ENCODE measurements at regions not wholly inside any gene's neighbourhood (a gene's known extent, or its start where the extent isn't known, plus 50 kb on each side); places are given as distances from the start of the nearest gene placed in this dataset.

DNA sequence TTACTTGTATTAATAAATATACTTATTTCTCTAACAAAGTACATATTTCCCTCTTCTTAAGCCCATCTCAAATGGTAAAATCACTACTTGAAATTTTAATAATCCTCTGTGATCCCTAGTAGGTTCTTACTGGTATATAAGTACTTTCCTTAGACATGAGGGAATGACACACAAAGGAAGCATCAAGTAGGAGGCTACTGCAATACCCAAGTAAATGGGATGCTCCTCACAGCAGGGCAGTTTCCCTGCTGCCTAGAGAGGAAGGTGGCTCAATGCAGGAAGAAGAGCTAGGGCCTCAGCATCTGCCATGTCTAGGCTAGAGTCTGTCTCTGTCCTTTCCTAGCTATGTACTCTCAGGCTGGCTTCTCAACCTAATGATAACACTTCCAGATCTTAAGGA lies 122.1 kb upstream of the DIPK2B start:
- H3K4me3 ChIP-seq (ENCODE audit: control insufficient read depth, low read depth, low read length) = no peak overlapping the region
- TF ChIP-seq, protein P1, sequence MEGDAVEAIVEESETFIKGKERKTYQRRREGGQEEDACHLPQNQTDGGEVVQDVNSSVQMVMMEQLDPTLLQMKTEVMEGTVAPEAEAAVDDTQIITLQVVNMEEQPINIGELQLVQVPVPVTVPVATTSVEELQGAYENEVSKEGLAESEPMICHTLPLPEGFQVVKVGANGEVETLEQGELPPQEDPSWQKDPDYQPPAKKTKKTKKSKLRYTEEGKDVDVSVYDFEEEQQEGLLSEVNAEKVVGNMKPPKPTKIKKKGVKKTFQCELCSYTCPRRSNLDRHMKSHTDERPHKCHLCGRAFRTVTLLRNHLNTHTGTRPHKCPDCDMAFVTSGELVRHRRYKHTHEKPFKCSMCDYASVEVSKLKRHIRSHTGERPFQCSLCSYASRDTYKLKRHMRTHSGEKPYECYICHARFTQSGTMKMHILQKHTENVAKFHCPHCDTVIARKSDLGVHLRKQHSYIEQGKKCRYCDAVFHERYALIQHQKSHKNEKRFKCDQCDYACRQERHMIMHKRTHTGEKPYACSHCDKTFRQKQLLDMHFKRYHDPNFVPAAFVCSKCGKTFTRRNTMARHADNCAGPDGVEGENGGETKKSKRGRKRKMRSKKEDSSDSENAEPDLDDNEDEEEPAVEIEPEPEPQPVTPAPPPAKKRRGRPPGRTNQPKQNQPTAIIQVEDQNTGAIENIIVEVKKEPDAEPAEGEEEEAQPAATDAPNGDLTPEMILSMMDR (conservative IDR thresholded peaks at IDR 0.05; ENCODE audit: control insufficient read depth, insufficient read depth, low read depth, low read length) = no peak
- DNase-seq (ENCODE audit: low read depth) = peak; percentile 63

DNA sequence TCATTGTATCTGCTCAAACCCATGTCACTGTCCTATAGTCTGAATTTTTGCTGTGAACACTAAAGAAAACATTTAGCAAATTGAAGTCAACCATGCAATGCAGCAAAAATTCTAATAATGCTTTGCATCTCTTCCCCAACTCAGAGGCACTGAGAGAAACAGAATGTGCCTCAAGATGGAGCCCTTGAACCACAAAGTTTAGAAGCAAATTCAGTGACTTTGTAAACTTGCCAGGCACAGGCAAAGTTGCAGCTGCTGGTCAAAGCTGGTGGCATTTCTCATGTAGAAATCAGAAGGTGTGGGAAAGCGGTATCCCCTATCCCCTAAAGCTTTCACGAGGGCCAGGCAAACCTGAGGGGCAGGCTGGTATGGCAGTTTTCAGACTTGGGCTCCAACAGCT lies 121.7 kb upstream of the DIPK2B start:
- DNase-seq (ENCODE audit: low read depth) = peak; percentile 88
- no peak overlapping the region for H3K4me3 ChIP-seq (ENCODE audit: control insufficient read depth, low read depth, low read length)
- TF ChIP-seq, protein P1 (conservative IDR thresholded peaks at IDR 0.05; ENCODE audit: control insufficient read depth, insufficient read depth, low read depth, low read length) = peak; percentile 61

DNA sequence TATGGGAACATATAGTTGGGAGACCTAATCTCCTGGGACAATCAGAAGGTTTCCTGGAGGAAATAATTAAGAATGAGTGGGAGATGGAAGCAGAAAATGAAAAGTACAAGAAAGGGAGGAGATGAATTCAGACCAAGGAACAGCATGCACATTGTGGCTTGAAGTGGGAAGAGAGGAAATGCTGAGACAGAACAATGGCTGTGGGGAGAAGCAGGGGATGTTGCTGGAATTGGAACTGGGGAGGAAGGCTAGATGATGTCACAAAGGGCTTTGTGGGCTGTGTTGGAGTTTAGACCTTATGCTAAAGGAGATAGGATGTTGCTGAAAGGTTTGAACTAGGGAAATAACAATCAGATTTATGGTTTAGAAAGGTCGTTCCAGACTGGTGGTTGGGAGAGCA lies 119.5 kb upstream of the DIPK2B start:
- DNase-seq (ENCODE audit: low read depth) = no peak
- H3K4me3 ChIP-seq (ENCODE audit: control insufficient read depth, low read depth, low read length) = no peak overlapping the region
- TF ChIP-seq, protein P1 (conservative IDR thresholded peaks at IDR 0.05; ENCODE audit: control insufficient read depth, insufficient read depth, low read depth, low read length) = no peak

DNA sequence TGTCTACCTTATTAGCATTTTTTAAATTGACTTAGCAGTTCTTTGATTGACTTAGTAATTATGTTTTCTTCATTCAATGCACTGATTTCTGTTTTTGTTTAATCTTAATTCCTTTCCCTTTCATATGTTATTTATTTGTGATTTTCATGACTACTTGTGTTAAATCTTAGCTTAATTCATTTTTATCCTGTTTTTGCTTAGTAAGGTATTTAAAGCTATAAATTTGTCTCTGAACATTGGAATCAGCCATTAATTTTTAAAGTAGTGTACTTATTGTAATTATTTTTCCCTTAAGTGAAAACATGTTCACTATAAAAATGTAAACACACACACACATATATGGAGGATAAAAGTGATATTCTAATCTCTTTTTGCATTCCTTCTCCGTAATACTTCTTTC lies 109.1 kb upstream of the DIPK2B start:
- no peak for DNase-seq (ENCODE audit: low read depth)
- no peak overlapping the region for H3K4me3 ChIP-seq (ENCODE audit: control insufficient read depth, low read depth, low read length)
- TF ChIP-seq, protein P1 (conservative IDR thresholded peaks at IDR 0.05; ENCODE audit: control insufficient read depth, insufficient read depth, low read depth, low read length) = no peak

DNA sequence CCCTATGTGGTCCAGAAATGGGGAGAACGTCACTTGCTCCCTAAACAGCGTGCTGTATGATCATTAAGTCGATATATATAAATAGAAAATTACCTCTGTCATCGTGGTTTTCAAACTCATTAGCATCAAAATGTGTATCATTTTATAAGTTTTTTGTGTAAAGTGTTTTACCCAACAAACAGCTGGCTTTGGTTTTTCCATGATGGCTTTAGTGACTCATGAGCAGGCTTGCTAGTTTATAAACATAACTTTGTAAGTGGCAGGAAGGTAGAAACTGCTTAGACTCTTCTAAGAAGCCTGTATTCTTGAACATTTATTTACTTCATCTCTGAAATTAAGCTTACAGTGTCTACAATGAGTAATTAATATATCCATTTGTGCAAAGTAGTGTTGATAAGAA lies 108.4 kb upstream of the DIPK2B start:
- peak; percentile 30 for DNase-seq (ENCODE audit: low read depth)
- TF ChIP-seq, protein P1 (conservative IDR thresholded peaks at IDR 0.05; ENCODE audit: control insufficient read depth, insufficient read depth, low read depth, low read length) = no peak
- no peak overlapping the region for H3K4me3 ChIP-seq (ENCODE audit: control insufficient read depth, low read depth, low read length)

DNA sequence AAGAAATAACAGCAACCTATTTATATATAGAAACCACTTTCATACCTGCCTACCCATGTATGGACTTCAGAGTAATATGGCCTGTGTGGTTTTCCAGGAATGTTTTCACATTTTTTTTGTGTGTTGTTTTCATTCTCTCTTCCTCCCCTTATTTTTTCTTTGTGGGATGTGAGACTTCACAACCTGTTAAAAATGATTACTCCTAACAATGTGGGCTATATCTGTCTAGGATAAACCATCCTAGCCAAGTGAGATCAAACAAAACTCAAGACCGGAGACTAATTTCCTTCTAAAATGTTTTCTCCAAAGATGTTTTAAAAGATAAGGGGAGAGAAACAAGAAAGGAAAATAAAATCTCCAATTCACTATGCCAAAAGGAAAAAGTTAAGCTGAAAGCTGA lies 106.1 kb upstream of the DIPK2B start:
- TF ChIP-seq, protein P1 (conservative IDR thresholded peaks at IDR 0.05; ENCODE audit: control insufficient read depth, insufficient read depth, low read depth, low read length) = no peak
- no peak for DNase-seq (ENCODE audit: low read depth)
- no peak overlapping the region for H3K4me3 ChIP-seq (ENCODE audit: control insufficient read depth, low read depth, low read length)

DNA sequence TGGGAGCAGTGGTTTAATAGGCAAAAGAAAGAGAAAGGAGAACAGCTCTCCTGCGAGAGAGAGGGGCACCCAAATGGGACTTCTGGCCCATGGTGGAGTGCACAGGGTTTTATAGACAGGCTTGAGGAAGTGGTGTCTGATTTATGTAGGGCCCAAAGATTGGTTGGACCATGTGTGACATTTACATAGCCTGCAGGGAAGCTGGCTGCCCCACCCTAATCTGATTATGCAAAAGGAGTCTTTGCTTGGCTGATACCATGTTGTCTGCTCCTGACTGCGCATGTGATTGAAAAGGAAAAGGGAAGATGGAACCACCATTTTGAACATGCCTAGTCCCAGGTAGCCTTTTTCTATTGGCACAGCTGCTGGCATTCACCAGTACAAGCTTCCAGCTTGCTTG lies 100.0 kb upstream of the DIPK2B start:
- no peak overlapping the region for H3K4me3 ChIP-seq (ENCODE audit: control insufficient read depth, low read depth, low read length)
- TF ChIP-seq, protein P1 (conservative IDR thresholded peaks at IDR 0.05; ENCODE audit: control insufficient read depth, insufficient read depth, low read depth, low read length) = no peak
- no peak for DNase-seq (ENCODE audit: low read depth)
